ENCODE measurements at regions not wholly inside any gene's neighbourhood (a gene's known extent, or its start where the extent isn't known, plus 50 kb on each side); places are given as distances from the start of the nearest gene placed in this dataset.

GRCh38 chr5:74034733-74035132, 408.7 kb downstream of the ARHGEF28 start:
- DNase-seq: no peak
- Histone ChIP-seq H3K4me3 (no peak overlapping the region), H3K36me3 (no peaks in the 10 kb centered on the region), H3K9me3 (no peaks in the 10 kb centered on the region), H3K27me3 (no peaks in the 10 kb centered on the region), H3K27ac (no peak overlapping the region), H3K4me1 (ENCODE audit: insufficient read depth) (peaks cover 2% of the 10 kb centered on the region)
- intact Hi-C loops (cut with DNase I): loop anchor here (5.0 to 10.0 kb wide), 5 partner anchors 130 to 610 kb away; partner anchors contain the start of gene ENC1 (in 3 of the 4)
- WGBS, 3 donors: 76 to 87% (median 85%) methylated on average over 11 of the region's 11 CpGs
- TF ChIP-seq CTCF (IDR thresholded peaks at IDR 0.05) (no peak), POLR2A (IDR thresholded peaks at IDR 0.05) (no peak), EP300 (IDR thresholded peaks at IDR 0.05) (no peak)

GRCh38 chr5:74032617-74033016, 406.6 kb downstream of the ARHGEF28 start:
- H3K4me1 ChIP-seq (ENCODE audit: insufficient read depth): peaks cover 4% of the 10 kb centered on the region
- intact Hi-C loops (cut with DNase I): loop anchor here in 3 of 4 donors (10.0 kb wide), 3 partner anchors 128 to 612 kb away; partner anchors contain the start of gene ENC1 (in 2 of the 3)
- no peak for TF ChIP-seq CTCF (IDR thresholded peaks at IDR 0.05)
- TF ChIP-seq EP300 (IDR thresholded peaks at IDR 0.05): no peak
- no peak for TF ChIP-seq POLR2A (IDR thresholded peaks at IDR 0.05)
- H3K4me3 ChIP-seq: no peak overlapping the region
- H3K36me3 ChIP-seq: no peaks in the 10 kb centered on the region
- DNase-seq: no peak
- no peaks in the 10 kb centered on the region for H3K9me3 ChIP-seq
- 90 to 97% (median 91%) methylated on average over 1 of the region's 1 CpG for WGBS, 3 donors
- H3K27ac ChIP-seq: no peak overlapping the region
- H3K27me3 ChIP-seq: no peaks in the 10 kb centered on the region

- 90 to 93% (median 92%) methylated on average over 3 of the region's 3 CpGs for WGBS, 3 donors
- TF ChIP-seq POLR2A (IDR thresholded peaks at IDR 0.05): no peak
- TF ChIP-seq CTCF (IDR thresholded peaks at IDR 0.05): no peak
- TF ChIP-seq EP300 (IDR thresholded peaks at IDR 0.05): no peak
Observed at GRCh38 chr5:74031536-74031935, 405.5 kb downstream of the ARHGEF28 start.

GRCh38 chr5:74030821-74031220, 404.8 kb downstream of the ARHGEF28 start:
- intact Hi-C loops (cut with DNase I): loop anchor here in 3 of 4 donors (10.0 kb wide), 3 partner anchors 126 to 614 kb away; partner anchors contain the start of gene ENC1 (in 2 of the 3)
- Histone ChIP-seq H3K36me3 (no peaks in the 10 kb centered on the region), H3K9me3 (no peaks in the 10 kb centered on the region), H3K4me1 (ENCODE audit: insufficient read depth) (peaks cover 4% of the 10 kb centered on the region), H3K27me3 (no peaks in the 10 kb centered on the region), H3K27ac (no peak overlapping the region), H3K4me3 (no peak overlapping the region)
- WGBS, 3 donors: 95 to 97% (median 96%) methylated on average over 5 of the region's 5 CpGs
- TF ChIP-seq EP300 (IDR thresholded peaks at IDR 0.05) (no peak), CTCF (IDR thresholded peaks at IDR 0.05) (no peak), POLR2A (IDR thresholded peaks at IDR 0.05) (no peak)
- DNase-seq: no peak

More at GRCh38 chr5:74031536-74031935, 405.5 kb downstream of the ARHGEF28 start:
- no peaks in the 10 kb centered on the region for H3K27me3 ChIP-seq
- no peak for DNase-seq
- H3K27ac ChIP-seq: no peak overlapping the region
- no peaks in the 10 kb centered on the region for H3K36me3 ChIP-seq
- peaks cover 4% of the 10 kb centered on the region for H3K4me1 ChIP-seq (ENCODE audit: insufficient read depth)
- intact Hi-C loops (cut with DNase I): loop anchor here in 3 of 4 donors (10.0 kb wide), 3 partner anchors 127 to 613 kb away; partner anchors contain the start of gene ENC1 (in 2 of the 3)
- H3K9me3 ChIP-seq: no peaks in the 10 kb centered on the region
- H3K4me3 ChIP-seq: no peak overlapping the region

All from ovary (tissue), 7 donors.